CD4-positive, alpha-beta memory T cell (primary cell): ENCODE measurements at regions not wholly inside any gene's neighbourhood (a gene's known extent, or its start where the extent isn't known, plus 50 kb on each side); places are given as distances from the start of the nearest gene placed in this dataset.

ENCODE experiments used
- CTCF ChIA-PET: fragments of 350-600 bp; sonication (Branson Sonifier 250); formaldehyde crosslinking; loops from one replicate; lab custom pipeline; 2021; ENCODE audit warnings: inconsistent platforms; ENCODE audit not compliant: partially characterized antibody; lab: Charles Lee
- POLR2A ChIA-PET: fragments of 350-600 bp; sonication (Branson Sonifier 250); formaldehyde crosslinking; loops from one replicate; lab custom pipeline; 2021; ENCODE audit not compliant: partially characterized antibody; lab: Charles Lee
- DNase-seq, 5 donors: peaks; one replicate each; pipeline versions ENCODE4 v3.0.0 to v3.0.0-alpha.2; 2020 to 2022; ENCODE audit warnings: mixed read lengths in 1 of 5
- H3K27ac ChIP-seq: one replicate; pipeline ENCODE4 v1.7.0; 2013; ENCODE audit warnings: low read depth, low read length
- H3K27me3 ChIP-seq: 2 replicates; pipeline ENCODE4 v1.7.0; 2013; ENCODE audit warnings: mild to moderate bottlenecking, low read length, moderate library complexity; ENCODE audit not compliant: insufficient read depth
- H3K36me3 ChIP-seq: 2 replicates; pipeline ENCODE4 v1.7.0; 2013; ENCODE audit warnings: mild to moderate bottlenecking, low read length, moderate library complexity; ENCODE audit not compliant: insufficient read depth
- H3K4me1 ChIP-seq: 2 replicates; pipeline ENCODE4 v1.7.0; 2013; ENCODE audit warnings: mild to moderate bottlenecking, low read length, moderate library complexity; ENCODE audit not compliant: insufficient read depth
- H3K4me3 ChIP-seq, 2 donors: one replicate each; pipeline ENCODE4 v1.7.0; 2013; ENCODE audit warnings: low read length in 2 of 2, mild to moderate bottlenecking in 1 of 2
- H3K9me3 ChIP-seq, 2 donors: one replicate each; pipeline ENCODE4 v1.7.0; 2013; ENCODE audit warnings: low read length in 2 of 2, control low read depth in 1 of 2; ENCODE audit not compliant: control insufficient read depth in 1 of 2
- H3K27ac Mint-ChIP-seq, 7 donors: one replicate each; pipeline ENCODE4 v1.8.0; 2020 to 2021; ENCODE audit warnings: mixed read lengths in 7 of 7, mild to moderate bottlenecking in 6 of 7, inconsistent platforms in 3 of 7, moderate library complexity in 3 of 7
- H3K27me3 Mint-ChIP-seq, 2 donors: one replicate each; pipeline ENCODE4 v1.8.0; 2020 to 2021; ENCODE audit warnings: mixed read lengths in 2 of 2
- H3K36me3 Mint-ChIP-seq, 2 donors: one replicate each; pipeline ENCODE4 v1.8.0; 2020 to 2021; ENCODE audit warnings: mixed read lengths in 2 of 2, inconsistent platforms in 1 of 2, mild to moderate bottlenecking in 1 of 2
- H3K4me1 Mint-ChIP-seq, 4 donors: one replicate each; pipeline ENCODE4 v1.8.0; 2020 to 2021; ENCODE audit warnings: mixed read lengths in 4 of 4, mild to moderate bottlenecking in 1 of 4
- H3K4me3 Mint-ChIP-seq, 8 donors: one replicate each; pipeline ENCODE4 v1.8.0; 2020 to 2021; ENCODE audit warnings: mixed read lengths in 8 of 8, mild to moderate bottlenecking in 7 of 8, moderate library complexity in 6 of 8, inconsistent platforms in 3 of 8
- H3K9me3 Mint-ChIP-seq, 8 donors: one replicate each; pipeline ENCODE4 v1.8.0; 2020 to 2021; ENCODE audit warnings: mixed read lengths in 8 of 8, mild to moderate bottlenecking in 5 of 8, inconsistent platforms in 3 of 8, moderate library complexity in 1 of 8
- intact Hi-C: fragments of 100-400 bp; cut with micrococcal nuclease; formaldehyde crosslinking; loops from one replicate; pipeline ENCODE4 v1.15.1; 2023

DNA sequence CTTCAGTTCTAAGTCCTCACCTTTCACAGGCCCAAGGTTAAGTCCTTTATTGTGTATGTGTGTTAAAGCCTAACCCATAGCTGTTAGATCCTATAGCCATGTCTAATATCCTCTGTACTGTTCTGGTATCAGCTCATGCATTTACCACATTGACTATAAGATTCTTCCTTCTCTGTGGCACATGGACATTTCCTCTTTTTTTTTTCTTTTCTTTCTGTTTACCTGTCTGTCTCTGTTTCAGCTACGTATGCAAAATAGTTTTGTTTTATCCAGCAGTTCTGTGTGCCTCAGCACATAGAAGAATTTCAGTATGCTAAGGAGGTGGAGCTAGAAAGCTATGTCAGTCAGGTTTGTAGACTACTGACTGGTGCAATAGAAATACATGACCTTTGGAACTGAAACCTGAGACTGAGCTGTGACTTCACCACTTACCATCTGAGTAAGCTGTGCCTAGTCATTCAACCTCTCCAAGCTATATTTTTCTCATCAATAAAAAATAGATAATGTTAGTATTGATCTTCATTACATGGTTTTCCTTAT lies 155.6 kb upstream of the VLDLR start:
- no peaks in the 10 kb centered on the region for H3K27me3 ChIP-seq
- H3K4me3 ChIP-seq = no peak overlapping the region
- H3K9me3 ChIP-seq = no peaks in the 10 kb centered on the region
- CTCF ChIA-PET = interaction anchor here (1.5 kb wide), 1 partner anchor 8 kb away, joined by 3 read pairs; no protein-coding TSS in a partner anchor
- no peaks in the 10 kb centered on the region for H3K4me1 Mint-ChIP-seq
- no peaks in the 10 kb centered on the region for H3K36me3 ChIP-seq
- no peak overlapping the region for H3K4me3 Mint-ChIP-seq
- no peak overlapping the region for H3K27ac Mint-ChIP-seq
- H3K36me3 Mint-ChIP-seq = no peaks in the 10 kb centered on the region
- no peaks in the 10 kb centered on the region for H3K4me1 ChIP-seq
- no peak overlapping the region for H3K27ac ChIP-seq
- intact Hi-C loops = no loop called here
- DNase-seq = no peak
- peaks cover 8 to 13% of the 10 kb centered on the region in 2 donors for H3K27me3 Mint-ChIP-seq
- H3K9me3 Mint-ChIP-seq = peaks cover 0 to 7% (median 2%) of the 10 kb centered on the region in 8 donors
- POLR2A ChIA-PET = no interaction called here

DNA sequence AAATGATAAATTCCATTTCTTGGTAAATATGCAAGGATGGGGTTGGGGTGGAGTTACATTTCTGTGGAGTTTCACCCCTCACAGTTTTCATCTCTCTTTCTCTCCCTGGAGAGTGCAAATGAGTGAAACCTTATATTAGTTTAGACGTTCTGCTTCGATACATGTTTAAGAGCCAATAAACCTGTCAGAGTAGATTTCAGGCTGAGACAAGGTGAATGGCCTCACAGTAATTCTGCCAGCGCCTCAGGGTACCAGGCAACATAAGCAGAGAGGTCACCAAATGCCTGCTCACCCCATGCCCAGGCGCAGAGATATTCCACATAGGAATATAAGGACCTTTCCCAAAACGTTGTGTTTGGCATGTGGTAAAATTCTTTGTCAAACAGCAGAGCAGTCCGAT lies 154.9 kb upstream of the VLDLR start:
- Histone ChIP-seq H3K27me3 (no peaks in the 10 kb centered on the region), H3K36me3 (no peaks in the 10 kb centered on the region), H3K27ac (no peak overlapping the region), H3K4me3 (no peak overlapping the region), H3K4me1 (no peaks in the 10 kb centered on the region), H3K9me3 (no peaks in the 10 kb centered on the region)
- H3K27me3 Mint-ChIP-seq = peaks cover 1 to 13% of the 10 kb centered on the region in 2 donors
- H3K4me1 Mint-ChIP-seq = no peaks in the 10 kb centered on the region
- ChIA-PET POLR2A (no interaction called here), CTCF (no interaction called here)
- no peak for DNase-seq
- intact Hi-C loops = no loop called here
- peaks cover 0 to 7% (median 2%) of the 10 kb centered on the region in 8 donors for H3K9me3 Mint-ChIP-seq
- no peaks in the 10 kb centered on the region for H3K36me3 Mint-ChIP-seq
- no peak overlapping the region for H3K27ac Mint-ChIP-seq
- no peak overlapping the region for H3K4me3 Mint-ChIP-seq

DNA sequence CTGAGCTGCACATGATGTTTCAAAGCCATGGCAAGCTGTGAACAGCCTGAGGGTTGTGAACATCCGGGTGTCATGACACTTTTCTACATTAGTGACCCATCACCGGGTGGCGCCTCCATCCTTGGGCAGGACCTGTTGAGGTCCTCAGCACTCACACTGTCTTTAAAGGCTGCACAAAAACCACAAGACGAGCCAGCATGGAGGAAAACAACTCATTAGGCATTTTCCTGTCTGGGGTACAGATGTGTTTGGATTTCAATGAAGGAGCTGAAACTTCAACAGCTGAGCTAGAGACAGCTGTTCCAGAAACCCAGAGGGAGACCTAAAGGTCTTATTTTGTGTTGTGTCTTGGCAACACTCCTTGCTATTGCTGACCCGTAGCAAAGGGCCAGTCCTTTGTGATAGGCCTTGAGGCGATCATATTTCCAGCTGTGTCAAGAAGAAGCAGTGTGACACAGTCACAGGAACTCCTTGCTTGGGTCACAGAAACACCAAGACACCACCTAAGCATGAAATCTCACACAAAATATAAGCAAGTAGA lies 151.8 kb upstream of the VLDLR start:
- DNase-seq = no peak
- no peak overlapping the region for H3K4me3 ChIP-seq
- H3K4me1 Mint-ChIP-seq = no peaks in the 10 kb centered on the region
- no peaks in the 10 kb centered on the region for H3K9me3 ChIP-seq
- H3K36me3 Mint-ChIP-seq = no peaks in the 10 kb centered on the region
- CTCF ChIA-PET = no interaction called here
- no peaks in the 10 kb centered on the region for H3K4me1 ChIP-seq
- peaks cover 0 to 3% (median 0%) of the 10 kb centered on the region in 8 donors for H3K9me3 Mint-ChIP-seq
- peaks cover 2 to 13% of the 10 kb centered on the region in 2 donors for H3K27me3 Mint-ChIP-seq
- H3K27me3 ChIP-seq = no peaks in the 10 kb centered on the region
- POLR2A ChIA-PET = no interaction called here
- intact Hi-C loops = no loop called here
- H3K27ac Mint-ChIP-seq = peak overlapping the region in 1 of 7 donors; percentile 17
- H3K27ac ChIP-seq = no peak overlapping the region
- no peaks in the 10 kb centered on the region for H3K36me3 ChIP-seq
- H3K4me3 Mint-ChIP-seq = no peak overlapping the region

DNA sequence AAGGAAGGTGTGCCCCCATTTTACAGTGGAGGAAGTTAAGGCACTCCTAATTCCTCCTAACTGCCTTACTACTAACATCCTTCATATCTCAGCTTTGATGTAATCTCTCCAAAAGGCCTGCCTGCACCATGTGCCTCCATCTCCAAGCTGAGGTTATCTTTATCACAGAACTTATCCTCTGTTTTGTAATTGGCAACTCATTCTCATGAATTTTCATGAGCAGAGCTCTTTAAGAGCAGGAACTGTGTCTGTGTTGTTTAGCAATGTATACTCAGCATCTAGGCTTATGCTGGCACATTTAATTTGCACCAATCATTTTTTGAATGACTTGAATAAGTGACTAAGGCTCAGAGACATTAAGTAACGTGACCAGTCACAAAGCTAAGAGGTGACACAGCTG lies 147.9 kb upstream of the VLDLR start:
- Mint-ChIP-seq H3K27me3 (peaks cover 2% of the 10 kb centered on the region in 2 donors), H3K4me3 (no peak overlapping the region), H3K36me3 (no peaks in the 10 kb centered on the region), H3K27ac (no peak overlapping the region), H3K4me1 (no peaks in the 10 kb centered on the region), H3K9me3 (no peaks in the 10 kb centered on the region)
- H3K4me3 ChIP-seq = no peak overlapping the region
- H3K27ac ChIP-seq = no peak overlapping the region
- intact Hi-C loops = no loop called here
- H3K9me3 ChIP-seq = no peaks in the 10 kb centered on the region
- H3K27me3 ChIP-seq = no peaks in the 10 kb centered on the region
- POLR2A ChIA-PET = no interaction called here
- H3K36me3 ChIP-seq = no peaks in the 10 kb centered on the region
- no peak for DNase-seq
- H3K4me1 ChIP-seq = no peaks in the 10 kb centered on the region
- CTCF ChIA-PET = interaction anchor here (1.0 kb wide), 1 partner anchor 8 kb away, joined by 3 read pairs; no protein-coding TSS in a partner anchor

DNA sequence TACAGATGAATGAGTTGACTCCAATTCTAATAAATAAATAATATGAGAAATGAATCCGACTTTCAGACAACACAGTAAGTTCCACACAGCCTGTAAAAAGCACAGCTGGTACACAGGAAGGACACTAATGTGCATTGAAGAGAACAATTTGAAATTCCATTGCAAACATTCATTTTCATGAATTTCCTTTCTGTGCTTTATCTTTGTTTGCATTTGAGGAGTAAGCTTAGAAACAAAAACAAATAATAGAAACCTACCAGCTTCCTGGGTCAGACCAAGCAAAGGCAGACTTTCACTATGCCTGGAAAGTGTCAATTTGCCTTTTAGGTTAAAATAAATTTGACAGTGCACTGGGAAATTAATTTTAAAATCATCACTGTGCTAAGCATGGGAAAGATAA lies 143.8 kb upstream of the VLDLR start:
- Mint-ChIP-seq H3K27me3 (peaks cover 4% of the 10 kb centered on the region in 2 donors), H3K27ac (no peak overlapping the region), H3K4me3 (no peak overlapping the region), H3K9me3 (no peaks in the 10 kb centered on the region), H3K4me1 (no peaks in the 10 kb centered on the region), H3K36me3 (no peaks in the 10 kb centered on the region)
- no peak overlapping the region for H3K27ac ChIP-seq
- H3K4me1 ChIP-seq = no peaks in the 10 kb centered on the region
- H3K36me3 ChIP-seq = no peaks in the 10 kb centered on the region
- DNase-seq = no peak
- intact Hi-C loops = no loop called here
- POLR2A ChIA-PET = no interaction called here
- no peaks in the 10 kb centered on the region for H3K9me3 ChIP-seq
- no peaks in the 10 kb centered on the region for H3K27me3 ChIP-seq
- CTCF ChIA-PET = no interaction called here
- H3K4me3 ChIP-seq = no peak overlapping the region

DNA sequence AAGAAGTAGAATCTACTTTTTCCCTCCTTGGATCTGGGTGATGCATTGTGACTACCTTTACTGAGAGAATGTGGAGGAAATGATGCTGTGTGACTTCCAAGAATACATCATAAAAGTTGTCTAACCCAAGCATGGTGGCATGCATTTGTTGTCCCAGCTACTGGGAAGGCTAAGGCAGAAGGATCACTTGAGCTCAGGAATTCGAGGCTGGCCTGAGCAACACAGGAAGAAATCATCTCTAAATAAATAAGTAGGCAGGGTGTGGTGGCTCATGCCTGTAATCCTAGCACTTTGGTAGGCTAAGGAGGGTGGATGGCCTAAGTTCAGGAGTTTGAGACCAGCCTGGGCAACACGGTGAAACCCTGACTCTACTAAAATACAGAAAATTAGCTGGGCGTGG lies 143.2 kb upstream of the VLDLR start:
- H3K4me3 ChIP-seq = no peak overlapping the region
- H3K9me3 Mint-ChIP-seq = no peaks in the 10 kb centered on the region
- H3K9me3 ChIP-seq = no peaks in the 10 kb centered on the region
- DNase-seq = no peak
- no peaks in the 10 kb centered on the region for H3K4me1 Mint-ChIP-seq
- no peak overlapping the region for H3K4me3 Mint-ChIP-seq
- ChIA-PET POLR2A (no interaction called here), CTCF (no interaction called here)
- no peaks in the 10 kb centered on the region for H3K4me1 ChIP-seq
- H3K27me3 Mint-ChIP-seq = peaks cover 4 to 6% of the 10 kb centered on the region in 2 donors
- intact Hi-C loops = no loop called here
- H3K27ac Mint-ChIP-seq = no peak overlapping the region
- no peak overlapping the region for H3K27ac ChIP-seq
- no peaks in the 10 kb centered on the region for H3K36me3 Mint-ChIP-seq
- H3K27me3 ChIP-seq = no peaks in the 10 kb centered on the region
- H3K36me3 ChIP-seq = no peaks in the 10 kb centered on the region

DNA sequence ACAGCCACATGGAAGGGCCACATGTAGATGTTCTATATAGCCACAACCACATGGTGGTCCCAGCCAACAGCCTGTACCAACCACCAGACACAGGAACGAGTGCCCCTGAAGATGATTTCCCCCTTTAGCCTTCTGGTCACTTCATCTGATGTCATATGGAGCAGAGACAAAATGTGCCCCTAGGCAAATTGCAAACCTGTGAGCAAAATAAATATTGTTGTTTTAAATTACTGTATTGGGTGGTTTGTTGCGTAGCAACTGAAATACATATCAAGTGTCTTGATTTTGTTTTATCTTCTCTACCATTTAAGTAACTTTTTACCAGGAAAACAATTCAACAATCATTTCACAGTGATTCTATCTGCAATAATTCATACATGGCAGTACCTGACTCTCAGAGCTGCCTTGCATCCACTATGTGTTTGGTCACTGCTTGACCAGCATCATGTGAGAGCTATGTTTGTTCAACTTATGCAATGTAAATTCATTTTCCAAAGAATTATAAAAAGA lies 142.5 kb upstream of the VLDLR start:
- DNase-seq = no peak
- H3K4me3 ChIP-seq = no peak overlapping the region
- H3K27me3 Mint-ChIP-seq = peaks cover 2 to 10% of the 10 kb centered on the region in 2 donors
- no peaks in the 10 kb centered on the region for H3K9me3 ChIP-seq
- H3K27me3 ChIP-seq = no peaks in the 10 kb centered on the region
- no peak overlapping the region for H3K27ac Mint-ChIP-seq
- H3K36me3 Mint-ChIP-seq = no peaks in the 10 kb centered on the region
- H3K9me3 Mint-ChIP-seq = no peaks in the 10 kb centered on the region
- POLR2A ChIA-PET = no interaction called here
- no peak overlapping the region for H3K4me3 Mint-ChIP-seq
- no peak overlapping the region for H3K27ac ChIP-seq
- CTCF ChIA-PET = interaction anchor here (1.0 kb wide), 1 partner anchor 12 kb away, joined by 4 read pairs; no protein-coding TSS in a partner anchor
- H3K4me1 ChIP-seq = no peaks in the 10 kb centered on the region
- intact Hi-C loops = no loop called here
- H3K36me3 ChIP-seq = no peaks in the 10 kb centered on the region
- no peaks in the 10 kb centered on the region for H3K4me1 Mint-ChIP-seq
